ENCODE measurements at regions not wholly inside any gene's neighbourhood (a gene's known extent, or its start where the extent isn't known, plus 50 kb on each side); places are given as distances from the start of the nearest gene placed in this dataset.

GRCh38 chr20:22490287-22491193 is 93.8 kb downstream of the FOXA2 start (continued):
- TF ChIP-seq ZNF598 (CRISPR knock-in tag; IDR thresholded peaks at IDR 0.05; ENCODE audit: borderline replicate concordance): peak; percentile 92; the same call in 1 of the 2 replicates
- peak; percentile 30 for TF ChIP-seq DBP (CRISPR knock-in tag; IDR thresholded peaks at IDR 0.05; ENCODE audit: not compliant biosample characterization)
- no peak for TF ChIP-seq ZNF674 (CRISPR knock-in tag; IDR thresholded peaks at IDR 0.05; ENCODE audit: low read depth)
- TF ChIP-seq NFIC (IDR thresholded peaks at IDR 0.05; ENCODE audit: low read length): no peak
- TF ChIP-seq ZFP36L2 (CRISPR knock-in tag; IDR thresholded peaks at IDR 0.05): no peak
- no peak; the same call in 1 of the 2 replicates for TF ChIP-seq ZNF281 (CRISPR knock-in tag; IDR thresholded peaks at IDR 0.05; ENCODE audit: borderline replicate concordance)
- 0 out of 2 replicates have a peak, but pooled peaks have one; percentile 40 for TF ChIP-seq MAZ (IDR thresholded peaks at IDR 0.05; ENCODE audit: borderline replicate concordance, low read depth, low read length)
- TF ChIP-seq MAZ (CRISPR knock-in tag; IDR thresholded peaks at IDR 0.05; ENCODE audit: low read depth): peak; percentile 12; the same call in 1 of the 2 replicates
- TF ChIP-seq ZGPAT (CRISPR knock-in tag; IDR thresholded peaks at IDR 0.05): peak; percentile 79; the same call in 1 of the 2 replicates
- 0 out of 2 replicates have a peak, but pooled peaks have one; percentile 9 for TF ChIP-seq NFKBIZ (CRISPR knock-in tag; IDR thresholded peaks at IDR 0.05)
- TF ChIP-seq CEBPG (CRISPR knock-in tag; IDR thresholded peaks at IDR 0.05): peak; percentile 61
- peak; percentile 91 for TF ChIP-seq TBX2 (CRISPR knock-in tag; IDR thresholded peaks at IDR 0.05; ENCODE audit: borderline replicate concordance)
- peak; percentile 98 for TF ChIP-seq ZNF687 (CRISPR knock-in tag; IDR thresholded peaks at IDR 0.05)
- peak; percentile 81 for TF ChIP-seq ZHX1 (CRISPR knock-in tag; IDR thresholded peaks at IDR 0.05; ENCODE audit: low read depth)

Data from HepG2 (cell line).